Loucy (cell line): ENCODE measurements at regions not wholly inside any gene's neighbourhood (a gene's known extent, or its start where the extent isn't known, plus 50 kb on each side); places are given as distances from the start of the nearest gene placed in this dataset.

Source experiments
- H2AFZ ChIP-seq: fragments of 200-600 bp; sonication (generic); 2 replicates; pipeline ENCODE4 v1.6.0; 2016; ENCODE audit warnings: antibody characterized with exemption, mild to moderate bottlenecking, low read length, moderate library complexity
- H3F3A ChIP-seq: fragments of 200-600 bp; 2 replicates; pipeline ENCODE4 v1.6.0; 2016; ENCODE audit warnings: antibody characterized with exemption, low read depth, mild to moderate bottlenecking
- H3K27me3 ChIP-seq: fragments of 200-600 bp; sonication (generic); 2 replicates; pipeline ENCODE4 v1.6.1; 2014; ENCODE audit warnings: low read length, mild to moderate bottlenecking; ENCODE audit not compliant: insufficient read depth, poor library complexity, severe bottlenecking
- H3K36me3 ChIP-seq: fragments of 200-600 bp; sonication (generic); 2 replicates; pipeline ENCODE4 v1.6.1; 2016; ENCODE audit warnings: low read length; ENCODE audit not compliant: insufficient read depth
- H3K4me1 ChIP-seq: fragments of 200-600 bp; sonication (generic); 2 replicates; pipeline ENCODE4 v1.5.1; 2014; ENCODE audit warnings: low read length, mild to moderate bottlenecking; ENCODE audit not compliant: insufficient read depth, poor library complexity, severe bottlenecking
- H3K4me2 ChIP-seq: fragments of 200-600 bp; sonication (generic); 2 replicates; pipeline ENCODE4 v1.6.0; 2014; ENCODE audit warnings: antibody characterized with exemption, low read length, low read depth, mild to moderate bottlenecking; ENCODE audit not compliant: poor library complexity, severe bottlenecking
- H3K4me3 ChIP-seq: fragments of 200-600 bp; sonication (generic); 2 replicates; pipeline ENCODE4 v1.5.1; 2014; ENCODE audit warnings: low read length, mild to moderate bottlenecking, mixed read lengths; ENCODE audit not compliant: poor library complexity, severe bottlenecking
- H3K79me2 ChIP-seq: fragments of 200-600 bp; sonication (generic); 2 replicates; pipeline ENCODE4 v1.6.1; 2014; ENCODE audit warnings: low read length; ENCODE audit not compliant: insufficient read depth
- H3K9ac ChIP-seq: fragments of 200-600 bp; sonication (generic); 2 replicates; pipeline ENCODE4 v1.6.0; 2014; ENCODE audit warnings: mild to moderate bottlenecking, low read depth, low read length, moderate library complexity; ENCODE audit not compliant: poor library complexity, severe bottlenecking
- H3K9me2 ChIP-seq: fragments of 200-600 bp; sonication (generic); replicated peaks from 2 replicates; pipeline ENCODE4 v1.6.1; 2016; ENCODE audit warnings: low read depth, low read length, mixed read lengths
- H3K9me3 ChIP-seq: fragments of 200-600 bp; sonication (generic); 2 replicates; pipeline ENCODE4 v1.6.1; 2014; ENCODE audit warnings: mild to moderate bottlenecking, antibody characterized with exemption, low read length, low read depth; ENCODE audit not compliant: insufficient read depth
- H4K20me1 ChIP-seq: fragments of 200-600 bp; sonication (generic); 2 replicates; pipeline ENCODE4 v1.6.0; 2014; ENCODE audit warnings: antibody characterized with exemption, low read length, mild to moderate bottlenecking; ENCODE audit not compliant: insufficient read depth, poor library complexity, severe bottlenecking
- CTCF ChIP-seq: fragments of 200-600 bp; sonication (generic); conservative IDR thresholded peaks from 2 replicates; pipeline ENCODE4 v1.5.1; 2014; ENCODE audit warnings: mild to moderate bottlenecking, antibody characterized with exemption, low read length
- EZH2phosphoT487 ChIP-seq: fragments of 200-600 bp; IDR thresholded peaks from 2 replicates; pipeline ENCODE4 v1.6.1; 2018; ENCODE audit warnings: antibody characterized with exemption, mild to moderate bottlenecking, moderate library complexity, borderline replicate concordance

- Histone ChIP-seq H3K27me3 (no peaks in the 10 kb centered on the region), H3K79me2 (no peaks in the 10 kb centered on the region), H4K20me1 (no peaks in the 10 kb centered on the region), H3K9me3 (no peaks in the 10 kb centered on the region), H3K36me3 (no peaks in the 10 kb centered on the region), H3K4me1 (peaks cover 39% of the 10 kb centered on the region), H3K4me3 (no peak overlapping the region), H3K4me2 (no peak overlapping the region), H3F3A (no peaks in the 10 kb centered on the region), H2AFZ (no peak overlapping the region; the same call in 1 of the 2 replicates), H3K9me2 (no peaks in the 10 kb centered on the region), H3K9ac (no peak overlapping the region)
- TF ChIP-seq CTCF: no peak
- no peak for TF ChIP-seq EZH2phosphoT487
These were observed 87.0 kb downstream of the CD164 start for GRCh38 chr6:109295109-109295773.

- H3K79me2 ChIP-seq: no peaks in the 10 kb centered on the region
- no peaks in the 10 kb centered on the region for H3K9me2 ChIP-seq
- no peak for TF ChIP-seq EZH2phosphoT487
- TF ChIP-seq CTCF: no peak
- no peaks in the 10 kb centered on the region for H3F3A ChIP-seq
- H3K4me1 ChIP-seq: peaks cover 25% of the 10 kb centered on the region
- no peaks in the 10 kb centered on the region for H3K36me3 ChIP-seq
- no peaks in the 10 kb centered on the region for H3K27me3 ChIP-seq
- no peak overlapping the region for H3K4me2 ChIP-seq
- peak overlapping the region; percentile 73; the same call in 1 of the 2 replicates for H2AFZ ChIP-seq
- H3K9me3 ChIP-seq: no peaks in the 10 kb centered on the region
- H3K4me3 ChIP-seq: no peak overlapping the region
- no peaks in the 10 kb centered on the region for H4K20me1 ChIP-seq
- H3K9ac ChIP-seq: no peak overlapping the region
These were observed 89.2 kb downstream of the CD164 start for GRCh38 chr6:109292983-109293586.

- Histone ChIP-seq H3K4me2 (no peak overlapping the region), H3K9me2 (no peaks in the 10 kb centered on the region), H3K36me3 (no peaks in the 10 kb centered on the region), H3K4me1 (peaks cover 25% of the 10 kb centered on the region), H3K4me3 (no peak overlapping the region), H3F3A (no peaks in the 10 kb centered on the region), H3K9me3 (no peaks in the 10 kb centered on the region), H3K9ac (no peak overlapping the region), H2AFZ (0 out of 2 replicates have a peak overlapping the region, but pooled peaks have one; percentile 10), H4K20me1 (no peaks in the 10 kb centered on the region), H3K79me2 (no peaks in the 10 kb centered on the region), H3K27me3 (no peaks in the 10 kb centered on the region)
- TF ChIP-seq CTCF (no peak), EZH2phosphoT487 (no peak)
These were observed 89.8 kb downstream of the CD164 start for GRCh38 chr6:109292420-109292819.
